ENCODE measurements at regions not wholly inside any gene's neighbourhood (a gene's known extent, or its start where the extent isn't known, plus 50 kb on each side); places are given as distances from the start of the nearest gene placed in this dataset.

DNA sequence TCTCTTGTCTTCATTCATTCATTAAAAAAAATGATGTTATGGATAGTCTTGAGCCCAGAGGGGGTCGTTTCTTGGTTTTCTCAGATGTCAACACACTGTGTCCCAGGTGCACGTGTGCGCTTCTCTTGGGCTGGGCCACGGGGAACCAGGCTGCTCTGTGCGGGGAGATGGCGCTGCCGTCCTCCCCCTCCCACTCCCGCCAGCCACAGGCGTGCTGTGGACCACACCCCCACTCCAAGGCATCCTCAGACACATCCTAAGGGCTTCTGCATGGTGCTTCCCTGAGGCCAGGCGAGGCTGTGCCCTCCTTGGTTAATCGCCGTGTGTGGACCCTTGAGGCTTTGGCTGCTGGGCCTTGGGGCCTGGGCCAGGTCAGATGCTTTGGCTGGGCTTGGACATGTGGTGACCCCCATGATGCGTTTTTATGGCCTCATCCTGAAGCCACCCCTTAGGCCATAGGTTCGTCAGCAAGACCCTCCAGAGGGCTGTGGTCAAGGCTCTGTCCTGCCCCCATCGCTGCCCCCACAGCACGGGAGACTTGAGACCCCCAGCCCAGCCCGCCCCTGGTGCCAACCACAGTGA lies 245.7 kb upstream of the CIBAR2 start:
- whole genome bisulfite sequencing, 2 experiments (ENCODE audit: low coverage in 1 of 2, low lambda C conversion rate in 2 of 2, missing lambda C conversion rate in 2 of 2) = 93 to 94% methylated on average over 14 to 17 of the region's 17 CpGs
- Histone ChIP-seq H3K4me1 (ENCODE audit: insufficient read depth) (peaks cover 29% of the 10 kb centered on the region), H3K9ac (no peak overlapping the region), H3K27ac (no peak overlapping the region), H4K20me1 (ENCODE audit: insufficient read depth) (no peaks in the 10 kb centered on the region), H3K79me2 (ENCODE audit: insufficient read depth) (peaks cover 35% of the 10 kb centered on the region), H3F3A (ENCODE audit: insufficient read depth) (peaks cover 8% of the 10 kb centered on the region; the same call in 1 of the 2 replicates), H3K36me3 (ENCODE audit: low read depth) (no peaks in the 10 kb centered on the region), H3K4me3 (no peak overlapping the region), H2AFZ (no peak overlapping the region), H3K9me2 (ENCODE audit: insufficient read depth) (no peaks in the 10 kb centered on the region), H3K4me2 (ENCODE audit: unreplicated experiment) (no peak overlapping the region), H3K27me3 (replicated peaks; ENCODE audit: insufficient read depth) (no peaks in the 10 kb centered on the region), H3K9me3 (ENCODE audit: low read depth) (no peaks in the 10 kb centered on the region)
- DNase-seq = no peak
- TF ChIP-seq EZH2phosphoT487 (IDR thresholded peaks at IDR 0.05; ENCODE audit: insufficient read depth, low read depth) = no peak
- no peak for TF ChIP-seq EZH2 (IDR thresholded peaks at IDR 0.05; ENCODE audit: insufficient read depth, poor library complexity, severe bottlenecking)
- in situ Hi-C loops (cut with MboI) = no loop called here

DNA sequence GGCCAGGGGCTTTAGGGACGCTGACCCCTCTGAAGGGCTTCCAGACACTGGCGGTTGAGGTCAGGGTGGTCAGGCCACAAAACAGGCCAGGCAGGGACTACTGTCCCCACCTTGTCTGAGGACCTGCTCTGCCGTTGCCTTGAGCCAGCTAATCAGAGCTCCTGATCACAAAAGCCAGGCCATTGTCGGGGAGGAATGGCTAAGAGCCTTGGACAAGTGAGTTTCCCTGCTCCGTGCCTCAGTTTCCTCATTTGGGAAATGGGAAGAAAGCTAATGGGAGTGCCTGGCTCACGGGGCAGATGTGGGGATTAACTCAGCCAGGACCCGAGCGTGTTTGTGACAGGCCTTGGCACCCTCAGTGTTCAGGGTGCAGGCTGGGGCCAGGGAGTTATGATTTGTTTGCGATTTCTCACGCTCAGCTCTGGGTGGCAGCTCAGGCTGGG lies 246.5 kb upstream of the CIBAR2 start:
- Histone ChIP-seq H3K27me3 (replicated peaks; ENCODE audit: insufficient read depth) (no peaks in the 10 kb centered on the region), H3K36me3 (ENCODE audit: low read depth) (no peaks in the 10 kb centered on the region), H3F3A (ENCODE audit: insufficient read depth) (peaks cover 8% of the 10 kb centered on the region; the same call in 1 of the 2 replicates), H3K79me2 (ENCODE audit: insufficient read depth) (peaks cover 32% of the 10 kb centered on the region), H3K9me3 (ENCODE audit: low read depth) (no peaks in the 10 kb centered on the region), H3K9me2 (ENCODE audit: insufficient read depth) (no peaks in the 10 kb centered on the region), H3K4me2 (ENCODE audit: unreplicated experiment) (no peak overlapping the region), H4K20me1 (ENCODE audit: insufficient read depth) (no peaks in the 10 kb centered on the region), H3K27ac (no peak overlapping the region), H3K4me3 (no peak overlapping the region), H3K9ac (peak overlapping the region; percentile 22; the same call in 1 of the 2 replicates), H2AFZ (no peak overlapping the region), H3K4me1 (ENCODE audit: insufficient read depth) (peaks cover 27% of the 10 kb centered on the region)
- 87 to 93% methylated on average over 9 of the region's 10 CpGs for WGBS, 2 experiments (ENCODE audit: low coverage in 1 of 2, low lambda C conversion rate in 2 of 2, missing lambda C conversion rate in 2 of 2)
- in situ Hi-C loops (cut with MboI) = no loop called here
- TF ChIP-seq EZH2phosphoT487 (IDR thresholded peaks at IDR 0.05; ENCODE audit: insufficient read depth, low read depth) (no peak), EZH2 (IDR thresholded peaks at IDR 0.05; ENCODE audit: insufficient read depth, poor library complexity, severe bottlenecking) (no peak)
- DNase-seq = no peak

GRCh38 chr16:85359147-85359822 lies 247.0 kb upstream of the CIBAR2 start:
- 89 to 91% methylated on average over 20 to 21 of the region's 21 CpGs for WGBS, 2 experiments (ENCODE audit: low coverage in 1 of 2, low lambda C conversion rate in 2 of 2, missing lambda C conversion rate in 2 of 2)
- Histone ChIP-seq H3K4me2 (ENCODE audit: unreplicated experiment) (no peak overlapping the region), H3K36me3 (ENCODE audit: low read depth) (no peaks in the 10 kb centered on the region), H3K9ac (peak overlapping the region; percentile 22), H3K9me2 (ENCODE audit: insufficient read depth) (no peaks in the 10 kb centered on the region), H3K79me2 (ENCODE audit: insufficient read depth) (peaks cover 29% of the 10 kb centered on the region), H3K27ac (no peak overlapping the region), H3F3A (ENCODE audit: insufficient read depth) (peaks cover 2% of the 10 kb centered on the region; the same call in 1 of the 2 replicates), H3K27me3 (replicated peaks; ENCODE audit: insufficient read depth) (no peaks in the 10 kb centered on the region), H3K4me3 (no peak overlapping the region), H3K4me1 (ENCODE audit: insufficient read depth) (peaks cover 26% of the 10 kb centered on the region), H4K20me1 (ENCODE audit: insufficient read depth) (no peaks in the 10 kb centered on the region), H2AFZ (no peak overlapping the region), H3K9me3 (ENCODE audit: low read depth) (no peaks in the 10 kb centered on the region)
- TF ChIP-seq EZH2phosphoT487 (IDR thresholded peaks at IDR 0.05; ENCODE audit: insufficient read depth, low read depth) = no peak
- TF ChIP-seq EZH2 (IDR thresholded peaks at IDR 0.05; ENCODE audit: insufficient read depth, poor library complexity, severe bottlenecking) = no peak
- in situ Hi-C loops (cut with MboI) = no loop called here
- DNase-seq = peak; percentile 37

- WGBS, 2 experiments (ENCODE audit: low coverage in 1 of 2, low lambda C conversion rate in 2 of 2, missing lambda C conversion rate in 2 of 2) = 84 to 87% methylated on average over 34 to 38 of the region's 38 CpGs
- no peak overlapping the region for H3K4me3 ChIP-seq
- in situ Hi-C loops (cut with MboI) = no loop called here
- H3K36me3 ChIP-seq (ENCODE audit: low read depth) = no peaks in the 10 kb centered on the region
- no peak overlapping the region for H3K27ac ChIP-seq
- peaks cover 14% of the 10 kb centered on the region for H3K4me1 ChIP-seq (ENCODE audit: insufficient read depth)
- no peak for DNase-seq
- H3K79me2 ChIP-seq (ENCODE audit: insufficient read depth) = peaks cover 34% of the 10 kb centered on the region
- H2AFZ ChIP-seq = no peak overlapping the region
- H3K27me3 ChIP-seq (replicated peaks; ENCODE audit: insufficient read depth) = no peaks in the 10 kb centered on the region
- H3K9me3 ChIP-seq (ENCODE audit: low read depth) = no peaks in the 10 kb centered on the region
- TF ChIP-seq EZH2phosphoT487 (IDR thresholded peaks at IDR 0.05; ENCODE audit: insufficient read depth, low read depth) (no peak), EZH2 (IDR thresholded peaks at IDR 0.05; ENCODE audit: insufficient read depth, poor library complexity, severe bottlenecking) (no peak)
- H3F3A ChIP-seq (ENCODE audit: insufficient read depth) = no peaks in the 10 kb centered on the region
- no peak overlapping the region for H3K4me2 ChIP-seq (ENCODE audit: unreplicated experiment)
- H3K9ac ChIP-seq = no peak overlapping the region
- no peaks in the 10 kb centered on the region for H3K9me2 ChIP-seq (ENCODE audit: insufficient read depth)
- no peaks in the 10 kb centered on the region for H4K20me1 ChIP-seq (ENCODE audit: insufficient read depth)
Observed at GRCh38 chr16:85360323-85361277, 248.3 kb upstream of the CIBAR2 start.
